HG02623 (cell line): ENCODE measurements at regions not wholly inside any gene's neighbourhood (a gene's known extent, or its start where the extent isn't known, plus 50 kb on each side); places are given as distances from the start of the nearest gene placed in this dataset.

Source experiments
- ATAC-seq: cut with Tn5 transposase; IDR thresholded peaks from one replicate; pipeline ENCODE4 v1.9.1; 2021; ENCODE audit warnings: moderate library complexity; ENCODE audit not compliant: unreplicated experiment

DNA sequence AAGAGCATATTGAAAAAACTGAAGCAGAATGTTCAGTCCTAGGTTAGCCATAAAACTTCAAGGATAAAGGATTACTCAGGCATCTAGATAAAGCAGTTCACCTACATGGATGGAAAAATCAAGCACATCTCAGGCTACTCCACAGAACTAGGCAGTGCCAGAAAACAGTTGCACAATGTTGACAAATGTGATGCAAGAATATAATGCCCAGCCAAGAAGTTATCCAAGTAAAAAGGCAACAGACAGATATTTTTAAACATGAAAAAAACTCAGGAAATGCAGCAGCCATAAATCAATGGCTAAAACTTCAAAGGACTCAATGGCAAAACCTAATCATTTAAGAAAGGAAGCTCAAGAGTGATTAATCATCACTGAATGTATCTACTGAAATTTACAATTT lies 456.0 kb upstream of the FAM241A start:
- no peak for ATAC-seq

GRCh38 chr4:111689731-111690130 lies 455.5 kb upstream of the FAM241A start:
- ATAC-seq = no peak

GRCh38 chr4:111693758-111694157 lies 451.5 kb upstream of the FAM241A start:
- ATAC-seq = no peak

GRCh38 chr4:111695677-111696076 lies 449.6 kb upstream of the FAM241A start:
- no peak for ATAC-seq

DNA sequence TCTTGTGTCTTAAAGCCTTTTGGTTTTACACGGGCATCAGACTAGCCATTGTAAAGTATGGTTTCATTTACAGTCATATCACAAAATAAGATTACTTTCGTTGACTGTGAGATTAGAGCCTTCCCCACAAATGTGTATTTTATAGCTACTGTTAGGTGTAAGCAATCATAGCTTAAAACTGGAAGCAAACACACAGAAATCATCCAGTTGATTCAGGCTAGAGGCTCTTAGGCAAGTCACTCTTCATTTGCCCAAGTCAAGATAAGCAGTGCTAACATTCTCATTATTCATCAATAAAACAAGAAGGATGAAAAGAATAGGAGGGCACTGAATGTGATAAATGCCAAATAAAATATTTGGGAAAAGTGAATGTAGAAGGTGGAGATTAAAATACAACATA lies 448.7 kb upstream of the FAM241A start:
- no peak for ATAC-seq

DNA sequence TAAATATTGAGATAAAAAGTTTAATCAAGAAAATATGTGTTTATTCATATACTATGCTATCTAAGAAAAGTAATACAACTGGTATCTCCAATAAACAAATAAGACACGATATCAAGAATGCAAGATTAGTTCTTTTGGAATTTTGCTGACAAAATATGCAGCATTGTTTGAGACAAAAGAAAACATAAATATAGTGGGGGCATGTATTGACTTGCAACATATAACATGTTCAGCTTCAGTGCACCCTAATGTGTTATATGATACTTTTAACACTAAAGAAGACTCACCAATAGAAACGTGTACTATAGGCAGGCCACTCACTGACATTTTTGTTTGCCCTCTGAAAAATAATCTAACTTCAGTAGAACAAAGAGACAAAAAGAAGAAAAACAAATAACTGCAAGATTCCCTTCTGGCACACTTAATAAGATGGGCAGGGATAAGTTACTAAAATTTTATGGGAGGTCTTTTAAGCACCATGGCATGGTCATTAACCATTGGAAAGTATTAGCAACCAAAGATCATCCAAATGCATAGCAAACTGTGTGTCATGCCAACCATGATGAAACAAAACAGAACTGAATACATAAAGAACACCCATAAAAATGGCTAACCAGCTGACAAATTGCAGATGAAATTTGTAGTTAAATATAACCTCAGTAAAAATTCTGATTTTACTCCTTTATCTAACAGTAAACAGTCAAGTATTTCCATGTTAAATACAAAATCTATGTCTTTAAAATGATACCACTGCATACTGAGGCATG lies 447.9 kb upstream of the FAM241A start:
- no peak for ATAC-seq

DNA sequence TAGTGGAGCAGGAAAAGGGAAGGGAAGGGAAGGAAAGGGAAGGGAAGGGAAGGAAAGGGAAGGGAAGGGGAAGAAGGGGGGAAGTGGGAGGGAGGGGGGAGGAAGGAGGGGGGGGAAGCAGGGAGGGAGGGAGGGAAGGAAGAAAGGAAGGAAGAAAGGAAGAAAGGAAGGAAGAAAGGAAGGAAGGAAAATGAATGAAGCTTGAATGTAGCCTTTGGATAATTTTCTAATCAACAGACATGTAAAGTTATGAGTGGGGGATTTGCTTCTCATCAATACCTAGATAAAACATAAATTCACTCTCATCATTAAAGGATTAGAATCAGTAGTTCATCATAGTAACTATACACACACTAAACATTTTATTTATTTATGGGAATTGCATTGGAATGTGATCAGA lies 446.9 kb upstream of the FAM241A start:
- no peak for ATAC-seq

- ATAC-seq = no peak
Measured at GRCh38 chr4:111699165-111699564, 446.1 kb upstream of the FAM241A start.

- no peak for ATAC-seq
Measured at GRCh38 chr4:111701102-111701501, 444.2 kb upstream of the FAM241A start.

DNA sequence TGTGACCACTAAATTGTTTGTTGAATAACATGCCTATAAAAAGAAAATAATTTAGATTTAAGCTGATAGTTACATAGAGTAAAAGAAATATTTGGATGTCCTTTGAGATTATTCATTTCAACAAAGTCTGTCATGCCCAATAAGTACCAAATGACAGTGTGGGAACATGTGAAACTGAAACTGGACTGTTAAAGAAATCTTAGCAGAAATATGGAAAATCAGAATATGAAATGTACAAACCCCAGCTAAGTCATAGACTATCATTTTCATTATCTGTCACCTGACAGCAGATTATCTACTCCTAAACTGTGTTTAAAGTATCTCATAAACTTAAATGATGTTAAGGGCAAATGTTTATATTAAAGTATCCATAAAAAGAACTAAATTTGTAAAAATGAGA lies 437.8 kb upstream of the FAM241A start:
- no peak for ATAC-seq

- no peak for ATAC-seq
Measured at GRCh38 chr4:111712093-111712677, 433.1 kb upstream of the FAM241A start.

DNA sequence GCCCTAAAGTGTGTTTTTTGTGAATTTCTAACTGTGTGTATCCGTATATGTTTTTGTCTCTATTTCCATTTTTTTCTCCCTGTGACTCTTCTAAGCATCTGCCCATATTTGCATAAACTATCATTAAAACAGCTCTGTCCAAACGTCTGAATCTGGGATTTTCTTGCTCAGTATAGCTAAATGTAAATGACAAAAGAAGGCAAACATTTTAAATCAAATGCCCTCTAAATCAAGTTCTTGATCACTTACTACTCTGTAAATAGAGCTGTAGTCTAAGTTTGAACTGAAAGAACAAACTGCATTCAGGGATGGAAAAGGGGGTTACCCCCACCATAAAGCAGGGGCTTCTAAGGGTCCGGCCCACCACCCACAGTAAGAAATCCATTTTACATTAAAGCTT lies 432.0 kb upstream of the FAM241A start:
- ATAC-seq = no peak

GRCh38 chr4:111717921-111718320 lies 427.3 kb upstream of the FAM241A start:
- no peak for ATAC-seq

DNA sequence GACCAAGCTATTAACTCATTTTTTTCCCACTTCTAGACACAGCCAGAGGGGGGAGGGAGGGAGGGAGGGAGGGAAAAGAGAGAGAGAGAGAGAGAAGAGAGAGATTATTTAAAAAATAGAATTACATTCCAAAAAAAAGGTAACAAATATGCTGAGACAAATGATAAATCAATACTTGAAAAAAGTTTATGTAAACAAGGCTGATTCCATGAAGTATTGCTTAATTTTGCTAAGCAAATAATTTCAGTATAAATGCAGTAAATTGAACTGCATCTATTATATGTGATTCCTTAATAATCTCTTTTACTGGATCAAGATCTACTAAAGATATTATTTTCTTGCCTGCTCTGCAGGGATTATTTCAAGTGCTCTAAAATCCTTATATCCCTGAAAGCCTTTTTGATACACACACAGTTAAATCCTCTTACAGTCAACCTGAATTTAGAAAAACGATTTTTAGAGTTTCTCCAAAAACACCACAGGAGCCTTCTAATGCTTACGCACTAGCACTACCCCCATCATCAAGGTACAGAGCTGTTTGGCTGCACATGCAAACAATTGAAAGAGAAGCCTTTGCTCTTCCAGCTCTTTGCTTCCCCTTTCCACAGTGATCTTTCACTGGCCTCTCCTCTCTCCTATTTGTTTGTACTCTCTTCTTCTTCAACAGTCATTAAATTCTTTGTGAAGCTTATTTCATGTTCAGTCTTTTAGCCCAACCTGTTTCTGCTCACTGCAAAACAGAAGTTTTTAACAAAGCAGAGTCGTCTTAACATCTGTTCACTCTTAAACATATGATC lies 426.3 kb upstream of the FAM241A start:
- ATAC-seq = no peak

DNA sequence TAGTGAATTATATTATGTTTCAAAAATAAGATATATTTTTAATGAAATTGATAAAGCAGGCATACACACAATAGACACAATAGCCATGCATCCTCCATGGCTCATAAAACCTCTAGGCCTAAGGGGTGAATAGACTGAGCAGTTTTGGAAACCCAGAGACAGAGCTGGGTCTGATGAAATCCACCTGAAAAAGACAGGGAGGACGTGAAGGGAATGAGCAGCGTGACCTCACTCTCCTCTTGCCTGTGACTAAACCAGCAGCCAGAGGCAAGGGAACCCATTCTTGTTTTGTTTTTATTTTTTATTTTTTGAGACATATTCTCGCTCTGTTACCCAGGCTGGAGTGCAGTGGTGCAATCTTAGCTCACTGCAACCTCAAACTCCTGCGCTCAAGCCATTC lies 424.4 kb upstream of the FAM241A start:
- ATAC-seq = no peak

DNA sequence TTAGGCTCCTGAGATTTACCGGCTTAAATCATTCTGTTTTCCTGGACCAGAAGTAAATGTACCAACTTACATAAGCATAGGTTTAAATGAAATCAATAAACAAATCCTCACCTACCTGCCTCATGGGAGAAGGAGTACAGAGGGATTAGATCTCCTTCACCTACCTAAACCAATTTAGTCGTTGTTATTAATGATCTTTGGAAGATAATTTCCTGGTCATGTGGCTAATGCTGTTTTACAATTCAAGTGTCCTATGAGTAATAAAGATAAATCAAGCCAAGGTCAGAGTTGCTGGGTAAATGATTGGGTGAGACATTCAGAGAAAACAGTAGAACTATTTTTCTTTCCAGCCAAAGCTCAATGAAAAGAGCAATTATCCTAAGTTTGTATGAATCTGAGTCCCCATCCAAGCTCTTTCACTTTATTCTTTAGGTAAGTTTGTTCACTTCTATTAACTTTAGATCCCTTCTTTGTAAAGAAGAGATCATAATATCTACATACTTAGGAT lies 423.0 kb upstream of the FAM241A start:
- ATAC-seq = no peak

GRCh38 chr4:111736516-111736915 lies 408.7 kb upstream of the FAM241A start:
- no peak for ATAC-seq

- ATAC-seq = no peak
Measured at GRCh38 chr4:111744847-111745246, 400.4 kb upstream of the FAM241A start.

GRCh38 chr4:111748157-111748556 lies 397.1 kb upstream of the FAM241A start:
- ATAC-seq = no peak

GRCh38 chr4:111754003-111754402 lies 391.3 kb upstream of the FAM241A start:
- no peak for ATAC-seq

- ATAC-seq = no peak
Measured at GRCh38 chr4:111755571-111755970, 389.7 kb upstream of the FAM241A start.

- no peak for ATAC-seq
Measured at GRCh38 chr4:111761531-111761930, 383.7 kb upstream of the FAM241A start.
